ENCODE measurements at regions not wholly inside any gene's neighbourhood (a gene's known extent, or its start where the extent isn't known, plus 50 kb on each side); places are given as distances from the start of the nearest gene placed in this dataset.

GRCh38 chr7:10212649-10213048 is 761.0 kb upstream of the PHF14 start:
- Histone ChIP-seq H3K4me3 (ENCODE audit: low read length in 3 of 3) (no peak overlapping the region), H3K27me3 (ENCODE audit: control insufficient read depth in 3 of 3, insufficient read depth in 3 of 3, low read length in 3 of 3) (no peaks in the 10 kb centered on the region), H3K36me3 (ENCODE audit: control insufficient read depth in 3 of 3, insufficient read depth in 3 of 3, low read length in 3 of 3) (no peaks in the 10 kb centered on the region), H3K9me3 (ENCODE audit: control insufficient read depth in 3 of 3, low read length in 3 of 3) (no peaks in the 10 kb centered on the region), H3K4me1 (ENCODE audit: control insufficient read depth in 3 of 3, insufficient read depth in 3 of 3, low read length in 3 of 3) (no peaks in the 10 kb centered on the region), H3K27ac (ENCODE audit: low read depth, low read length) (no peak overlapping the region), H3K9ac (ENCODE audit: low read depth in 1 of 3, low read length in 3 of 3) (no peak overlapping the region)

GRCh38 chr7:10216462-10216861 is 757.2 kb upstream of the PHF14 start:
- Histone ChIP-seq H3K27me3 (ENCODE audit: control insufficient read depth in 3 of 3, insufficient read depth in 3 of 3, low read length in 3 of 3) (no peaks in the 10 kb centered on the region), H3K4me1 (ENCODE audit: control insufficient read depth in 3 of 3, insufficient read depth in 3 of 3, low read length in 3 of 3) (no peaks in the 10 kb centered on the region), H3K36me3 (ENCODE audit: control insufficient read depth in 3 of 3, insufficient read depth in 3 of 3, low read length in 3 of 3) (no peaks in the 10 kb centered on the region), H3K4me3 (ENCODE audit: low read length in 3 of 3) (no peak overlapping the region), H3K9ac (ENCODE audit: low read depth in 1 of 3, low read length in 3 of 3) (no peak overlapping the region), H3K9me3 (ENCODE audit: control insufficient read depth in 3 of 3, low read length in 3 of 3) (no peaks in the 10 kb centered on the region), H3K27ac (ENCODE audit: low read depth, low read length) (no peak overlapping the region)

- Histone ChIP-seq H3K9ac (ENCODE audit: low read depth in 1 of 3, low read length in 3 of 3) (no peak overlapping the region), H3K27ac (ENCODE audit: low read depth, low read length) (no peak overlapping the region), H3K27me3 (ENCODE audit: control insufficient read depth in 3 of 3, insufficient read depth in 3 of 3, low read length in 3 of 3) (no peaks in the 10 kb centered on the region), H3K4me1 (ENCODE audit: control insufficient read depth in 3 of 3, insufficient read depth in 3 of 3, low read length in 3 of 3) (no peaks in the 10 kb centered on the region), H3K4me3 (ENCODE audit: low read length in 3 of 3) (no peak overlapping the region), H3K9me3 (ENCODE audit: control insufficient read depth in 3 of 3, low read length in 3 of 3) (no peaks in the 10 kb centered on the region), H3K36me3 (ENCODE audit: control insufficient read depth in 3 of 3, insufficient read depth in 3 of 3, low read length in 3 of 3) (no peaks in the 10 kb centered on the region)
These were observed 752.6 kb upstream of the PHF14 start for GRCh38 chr7:10221084-10221483.

GRCh38 chr7:10222976-10223375 is 750.7 kb upstream of the PHF14 start:
- H3K9ac ChIP-seq (ENCODE audit: low read depth in 1 of 3, low read length in 3 of 3) = no peak overlapping the region
- no peaks in the 10 kb centered on the region for H3K27me3 ChIP-seq (ENCODE audit: control insufficient read depth in 3 of 3, insufficient read depth in 3 of 3, low read length in 3 of 3)
- H3K9me3 ChIP-seq (ENCODE audit: control insufficient read depth in 3 of 3, low read length in 3 of 3) = no peaks in the 10 kb centered on the region
- no peak overlapping the region for H3K4me3 ChIP-seq (ENCODE audit: low read length in 3 of 3)
- H3K27ac ChIP-seq (ENCODE audit: low read depth, low read length) = no peak overlapping the region
- no peaks in the 10 kb centered on the region for H3K4me1 ChIP-seq (ENCODE audit: control insufficient read depth in 3 of 3, insufficient read depth in 3 of 3, low read length in 3 of 3)
- no peaks in the 10 kb centered on the region for H3K36me3 ChIP-seq (ENCODE audit: control insufficient read depth in 3 of 3, insufficient read depth in 3 of 3, low read length in 3 of 3)

- Histone ChIP-seq H3K4me1 (ENCODE audit: control insufficient read depth in 3 of 3, insufficient read depth in 3 of 3, low read length in 3 of 3) (no peaks in the 10 kb centered on the region), H3K27ac (ENCODE audit: low read depth, low read length) (no peak overlapping the region), H3K4me3 (ENCODE audit: low read length in 3 of 3) (no peak overlapping the region), H3K9me3 (ENCODE audit: control insufficient read depth in 3 of 3, low read length in 3 of 3) (no peaks in the 10 kb centered on the region), H3K27me3 (ENCODE audit: control insufficient read depth in 3 of 3, insufficient read depth in 3 of 3, low read length in 3 of 3) (no peaks in the 10 kb centered on the region), H3K36me3 (ENCODE audit: control insufficient read depth in 3 of 3, insufficient read depth in 3 of 3, low read length in 3 of 3) (no peaks in the 10 kb centered on the region), H3K9ac (ENCODE audit: low read depth in 1 of 3, low read length in 3 of 3) (no peak overlapping the region)
These were observed 748.4 kb upstream of the PHF14 start for GRCh38 chr7:10225275-10225674.

GRCh38 chr7:10237306-10237705 is 736.4 kb upstream of the PHF14 start:
- H3K4me1 ChIP-seq (ENCODE audit: control insufficient read depth in 3 of 3, insufficient read depth in 3 of 3, low read length in 3 of 3) = no peaks in the 10 kb centered on the region
- H3K27ac ChIP-seq (ENCODE audit: low read depth, low read length) = no peak overlapping the region
- no peaks in the 10 kb centered on the region for H3K27me3 ChIP-seq (ENCODE audit: control insufficient read depth in 3 of 3, insufficient read depth in 3 of 3, low read length in 3 of 3)
- H3K36me3 ChIP-seq (ENCODE audit: control insufficient read depth in 3 of 3, insufficient read depth in 3 of 3, low read length in 3 of 3) = no peaks in the 10 kb centered on the region
- no peak overlapping the region for H3K4me3 ChIP-seq (ENCODE audit: low read length in 3 of 3)
- no peaks in the 10 kb centered on the region for H3K9me3 ChIP-seq (ENCODE audit: control insufficient read depth in 3 of 3, low read length in 3 of 3)
- no peak overlapping the region for H3K9ac ChIP-seq (ENCODE audit: low read depth in 1 of 3, low read length in 3 of 3)

- Histone ChIP-seq H3K9ac (ENCODE audit: low read depth in 1 of 3, low read length in 3 of 3) (no peak overlapping the region), H3K9me3 (ENCODE audit: control insufficient read depth in 3 of 3, low read length in 3 of 3) (no peaks in the 10 kb centered on the region), H3K27me3 (ENCODE audit: control insufficient read depth in 3 of 3, insufficient read depth in 3 of 3, low read length in 3 of 3) (no peaks in the 10 kb centered on the region), H3K4me3 (ENCODE audit: low read length in 3 of 3) (no peak overlapping the region), H3K36me3 (ENCODE audit: control insufficient read depth in 3 of 3, insufficient read depth in 3 of 3, low read length in 3 of 3) (no peaks in the 10 kb centered on the region), H3K4me1 (ENCODE audit: control insufficient read depth in 3 of 3, insufficient read depth in 3 of 3, low read length in 3 of 3) (no peaks in the 10 kb centered on the region), H3K27ac (ENCODE audit: low read depth, low read length) (no peak overlapping the region)
These were observed 735.0 kb upstream of the PHF14 start for GRCh38 chr7:10238641-10239040.

GRCh38 chr7:10239695-10240345 is 733.9 kb upstream of the PHF14 start:
- H3K4me3 ChIP-seq (ENCODE audit: low read length in 3 of 3) = no peak overlapping the region
- H3K27ac ChIP-seq (ENCODE audit: low read depth, low read length) = no peak overlapping the region
- H3K9ac ChIP-seq (ENCODE audit: low read depth in 1 of 3, low read length in 3 of 3) = no peak overlapping the region
- H3K4me1 ChIP-seq (ENCODE audit: control insufficient read depth in 3 of 3, insufficient read depth in 3 of 3, low read length in 3 of 3) = no peaks in the 10 kb centered on the region
- H3K9me3 ChIP-seq (ENCODE audit: control insufficient read depth in 3 of 3, low read length in 3 of 3) = no peaks in the 10 kb centered on the region
- H3K27me3 ChIP-seq (ENCODE audit: control insufficient read depth in 3 of 3, insufficient read depth in 3 of 3, low read length in 3 of 3) = no peaks in the 10 kb centered on the region
- no peaks in the 10 kb centered on the region for H3K36me3 ChIP-seq (ENCODE audit: control insufficient read depth in 3 of 3, insufficient read depth in 3 of 3, low read length in 3 of 3)

- Histone ChIP-seq H3K4me3 (ENCODE audit: low read length in 3 of 3) (no peak overlapping the region), H3K27me3 (ENCODE audit: control insufficient read depth in 3 of 3, insufficient read depth in 3 of 3, low read length in 3 of 3) (no peaks in the 10 kb centered on the region), H3K36me3 (ENCODE audit: control insufficient read depth in 3 of 3, insufficient read depth in 3 of 3, low read length in 3 of 3) (no peaks in the 10 kb centered on the region), H3K9ac (ENCODE audit: low read depth in 1 of 3, low read length in 3 of 3) (no peak overlapping the region), H3K9me3 (ENCODE audit: control insufficient read depth in 3 of 3, low read length in 3 of 3) (no peaks in the 10 kb centered on the region), H3K4me1 (ENCODE audit: control insufficient read depth in 3 of 3, insufficient read depth in 3 of 3, low read length in 3 of 3) (no peaks in the 10 kb centered on the region), H3K27ac (ENCODE audit: low read depth, low read length) (no peak overlapping the region)
These were observed 728.3 kb upstream of the PHF14 start for GRCh38 chr7:10245406-10245805.

- Histone ChIP-seq H3K27ac (ENCODE audit: low read depth, low read length) (no peak overlapping the region), H3K36me3 (ENCODE audit: control insufficient read depth in 3 of 3, insufficient read depth in 3 of 3, low read length in 3 of 3) (no peaks in the 10 kb centered on the region), H3K4me1 (ENCODE audit: control insufficient read depth in 3 of 3, insufficient read depth in 3 of 3, low read length in 3 of 3) (no peaks in the 10 kb centered on the region), H3K4me3 (ENCODE audit: low read length in 3 of 3) (no peak overlapping the region), H3K9ac (ENCODE audit: low read depth in 1 of 3, low read length in 3 of 3) (no peak overlapping the region), H3K9me3 (ENCODE audit: control insufficient read depth in 3 of 3, low read length in 3 of 3) (no peaks in the 10 kb centered on the region), H3K27me3 (ENCODE audit: control insufficient read depth in 3 of 3, insufficient read depth in 3 of 3, low read length in 3 of 3) (no peaks in the 10 kb centered on the region)
These were observed 716.2 kb upstream of the PHF14 start for GRCh38 chr7:10257438-10257837.

- Histone ChIP-seq H3K27ac (ENCODE audit: low read depth, low read length) (no peak overlapping the region), H3K4me3 (ENCODE audit: low read length in 3 of 3) (no peak overlapping the region), H3K27me3 (ENCODE audit: control insufficient read depth in 3 of 3, insufficient read depth in 3 of 3, low read length in 3 of 3) (no peaks in the 10 kb centered on the region), H3K9ac (ENCODE audit: low read depth in 1 of 3, low read length in 3 of 3) (no peak overlapping the region), H3K36me3 (ENCODE audit: control insufficient read depth in 3 of 3, insufficient read depth in 3 of 3, low read length in 3 of 3) (no peaks in the 10 kb centered on the region), H3K9me3 (ENCODE audit: control insufficient read depth in 3 of 3, low read length in 3 of 3) (no peaks in the 10 kb centered on the region), H3K4me1 (ENCODE audit: control insufficient read depth in 3 of 3, insufficient read depth in 3 of 3, low read length in 3 of 3) (no peaks in the 10 kb centered on the region)
These were observed 706.7 kb upstream of the PHF14 start for GRCh38 chr7:10266976-10267375.

All from skeletal muscle tissue (tissue), 3 donors.